IPS-15b (cell line): ENCODE measurements at regions not wholly inside any gene's neighbourhood (a gene's known extent, or its start where the extent isn't known, plus 50 kb on each side); places are given as distances from the start of the nearest gene placed in this dataset.
"Not testable (repeated sequence)": the region's sequence is repeated elsewhere in the genome, so short reads cannot be mapped to it uniquely, and the experiment has no call there.

Source experiments
- H3K27me3 ChIP-seq: one replicate; pipeline ENCODE4 v1.6.1; 2013; ENCODE audit warnings: low read length; ENCODE audit not compliant: control insufficient read depth, insufficient read depth
- H3K36me3 ChIP-seq: one replicate; pipeline ENCODE4 v1.6.1; 2013; ENCODE audit warnings: low read length; ENCODE audit not compliant: control insufficient read depth, insufficient read depth
- H3K4me1 ChIP-seq: one replicate; pipeline ENCODE4 v1.6.1; 2013; ENCODE audit warnings: mild to moderate bottlenecking, low read length; ENCODE audit not compliant: control insufficient read depth, insufficient read depth
- H3K4me3 ChIP-seq: one replicate; pipeline ENCODE4 v1.5.1; 2013; ENCODE audit warnings: low read depth, low read length
- H3K9ac ChIP-seq: one replicate; pipeline ENCODE4 v1.6.1; 2013; ENCODE audit warnings: low read depth, mild to moderate bottlenecking, low read length
- H3K9me3 ChIP-seq: one replicate; pipeline ENCODE4 v1.6.1; 2013; ENCODE audit warnings: mild to moderate bottlenecking, low read length; ENCODE audit not compliant: control insufficient read depth, insufficient read depth

DNA sequence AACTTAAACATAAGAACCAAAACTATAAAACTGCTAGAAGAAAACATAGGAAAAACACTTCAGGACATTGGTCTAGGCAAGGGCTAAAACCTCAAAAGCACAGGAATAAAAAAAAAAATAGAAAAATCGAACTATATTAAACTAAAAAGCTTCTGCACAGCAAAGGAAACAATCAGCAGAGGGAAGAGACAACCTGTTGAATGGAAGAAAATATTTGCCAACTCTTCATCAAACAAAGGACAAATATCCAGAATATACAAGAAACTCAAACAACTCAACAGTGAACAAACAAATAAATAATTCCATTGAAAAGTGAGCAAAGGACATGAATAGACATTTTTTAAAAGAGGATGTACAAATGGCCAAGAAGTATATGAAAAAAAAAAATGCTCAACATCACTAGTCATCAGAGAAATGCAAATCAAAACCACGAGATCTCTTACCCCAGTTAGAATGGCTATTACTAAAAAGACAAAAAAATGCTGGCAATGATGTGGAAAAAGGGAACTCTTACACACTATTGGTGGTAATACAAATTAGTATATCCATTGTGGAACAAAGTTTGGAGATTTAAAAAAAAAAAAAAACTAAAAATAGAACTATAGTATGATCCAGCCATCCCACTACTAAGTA lies 152.0 kb downstream of the NDUFA12 start:
- Histone ChIP-seq H3K4me3 (no peak overlapping the region), H3K4me1 (no peaks in the 10 kb centered on the region), H3K27me3 (no peaks in the 10 kb centered on the region), H3K9me3 (no peaks in the 10 kb centered on the region), H3K36me3 (peaks cover 2% of the 10 kb centered on the region), H3K9ac (no peak overlapping the region)

- Histone ChIP-seq H3K36me3 (no peaks in the 10 kb centered on the region), H3K4me3 (no peak overlapping the region), H3K4me1 (no peaks in the 10 kb centered on the region), H3K9me3 (no peaks in the 10 kb centered on the region), H3K27me3 (no peaks in the 10 kb centered on the region), H3K9ac (no peak overlapping the region)
Observed at GRCh38 chr12:94849411-94849976, 154.0 kb downstream of the NDUFA12 start.

- no peaks in the 10 kb centered on the region for H3K4me1 ChIP-seq
- H3K9me3 ChIP-seq = no peaks in the 10 kb centered on the region
- no peak overlapping the region for H3K9ac ChIP-seq
Observed at GRCh38 chr12:94848966-94849365, 154.5 kb downstream of the NDUFA12 start.

GRCh38 chr12:94845110-94845509 lies 158.4 kb downstream of the NDUFA12 start:
- Histone ChIP-seq H3K9ac (no peak overlapping the region), H3K9me3 (no peaks in the 10 kb centered on the region), H3K4me3 (no peak overlapping the region), H3K27me3 (no peaks in the 10 kb centered on the region), H3K36me3 (no peaks in the 10 kb centered on the region), H3K4me1 (no peaks in the 10 kb centered on the region)

More at GRCh38 chr12:94848966-94849365, 154.5 kb downstream of the NDUFA12 start:
- H3K4me3 ChIP-seq = no peak overlapping the region
- H3K27me3 ChIP-seq = no peaks in the 10 kb centered on the region
- no peaks in the 10 kb centered on the region for H3K36me3 ChIP-seq

DNA sequence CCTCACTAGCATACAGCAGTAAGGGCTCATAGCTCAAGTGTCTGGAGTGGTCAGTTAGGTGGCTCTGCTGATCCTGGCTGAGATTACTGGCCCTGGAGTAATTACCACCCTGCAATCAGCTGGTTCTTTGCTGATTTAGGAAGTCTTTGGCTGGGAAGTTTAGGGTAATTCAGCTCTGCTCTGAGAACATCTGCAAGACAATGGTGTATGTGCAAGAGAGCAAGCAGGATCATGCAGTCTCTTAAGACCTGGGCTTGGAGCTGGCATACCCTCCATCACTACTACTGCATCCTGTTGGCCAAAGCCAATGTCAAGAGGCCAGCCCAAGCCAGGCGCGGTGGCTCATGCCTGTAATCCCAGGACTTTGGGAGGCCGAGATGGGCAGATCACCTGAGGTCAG lies 159.0 kb downstream of the NDUFA12 start:
- no peaks in the 10 kb centered on the region for H3K9me3 ChIP-seq
- no peak overlapping the region for H3K9ac ChIP-seq
- H3K4me3 ChIP-seq = no peak overlapping the region
- H3K36me3 ChIP-seq = no peaks in the 10 kb centered on the region
- H3K4me1 ChIP-seq = no peaks in the 10 kb centered on the region
- H3K27me3 ChIP-seq = no peaks in the 10 kb centered on the region

DNA sequence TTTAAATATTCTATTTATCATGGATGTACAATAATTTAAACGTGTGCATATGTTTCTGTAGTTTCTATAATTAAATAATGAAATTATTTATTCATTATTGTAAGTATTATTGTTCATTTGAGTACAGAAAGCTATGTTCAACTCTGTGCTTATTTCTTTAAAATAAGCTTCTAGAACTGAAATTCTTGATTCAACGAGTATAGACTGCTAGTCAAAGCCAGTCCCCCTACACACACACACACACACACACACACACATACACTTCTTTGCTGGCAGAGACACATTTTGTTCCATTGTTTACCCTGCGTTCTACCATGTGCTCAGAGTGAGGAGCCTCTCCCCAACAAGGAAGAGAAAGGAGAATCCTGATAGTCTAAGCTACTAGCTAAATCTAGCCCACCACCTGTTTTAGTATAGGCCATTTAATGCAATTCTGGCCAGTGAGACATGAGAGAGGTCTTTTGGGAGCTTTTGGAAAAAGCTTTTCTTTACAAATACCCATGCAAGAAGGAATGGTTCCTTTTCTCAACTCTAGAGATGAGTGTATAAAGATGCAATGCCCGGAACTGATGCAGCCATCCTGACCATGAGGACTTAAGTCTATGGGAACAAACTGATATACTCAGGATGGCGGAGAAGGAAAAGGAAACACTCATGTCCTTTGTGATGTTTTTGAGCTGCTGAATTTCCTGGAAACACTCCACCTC lies 161.4 kb downstream of the NDUFA12 start:
- no peaks in the 10 kb centered on the region for H3K9me3 ChIP-seq
- H3K36me3 ChIP-seq = no peaks in the 10 kb centered on the region
- no peak overlapping the region for H3K9ac ChIP-seq

DNA sequence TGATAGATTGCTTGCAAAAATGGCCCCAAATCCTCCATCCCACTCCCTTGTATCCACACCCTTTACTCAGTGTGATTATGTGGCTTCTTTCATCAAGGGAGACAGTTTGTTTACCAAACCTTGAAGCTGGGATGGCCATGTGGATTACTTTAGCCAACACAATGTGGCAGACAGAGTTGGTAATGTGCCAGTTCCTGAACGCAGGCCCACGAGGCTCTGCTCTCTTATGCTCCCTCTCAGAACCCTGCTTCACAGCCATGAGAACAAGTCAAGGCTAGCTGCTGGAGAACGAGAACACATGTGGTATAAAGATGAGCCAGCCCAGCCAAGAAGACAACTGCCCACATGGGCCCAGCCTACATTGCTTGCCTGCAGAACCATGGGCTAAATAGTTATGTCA lies 162.3 kb downstream of the NDUFA12 start:
- Histone ChIP-seq H3K4me3 (no peak overlapping the region), H3K9ac (no peak overlapping the region), H3K36me3 (no peaks in the 10 kb centered on the region), H3K27me3 (no peaks in the 10 kb centered on the region), H3K9me3 (no peaks in the 10 kb centered on the region), H3K4me1 (no peaks in the 10 kb centered on the region)

More for the DNA sequence above, 161.4 kb downstream of the NDUFA12 start:
- H3K4me3 ChIP-seq = no peak overlapping the region
- H3K4me1 ChIP-seq = no peaks in the 10 kb centered on the region
- H3K27me3 ChIP-seq = no peaks in the 10 kb centered on the region

DNA sequence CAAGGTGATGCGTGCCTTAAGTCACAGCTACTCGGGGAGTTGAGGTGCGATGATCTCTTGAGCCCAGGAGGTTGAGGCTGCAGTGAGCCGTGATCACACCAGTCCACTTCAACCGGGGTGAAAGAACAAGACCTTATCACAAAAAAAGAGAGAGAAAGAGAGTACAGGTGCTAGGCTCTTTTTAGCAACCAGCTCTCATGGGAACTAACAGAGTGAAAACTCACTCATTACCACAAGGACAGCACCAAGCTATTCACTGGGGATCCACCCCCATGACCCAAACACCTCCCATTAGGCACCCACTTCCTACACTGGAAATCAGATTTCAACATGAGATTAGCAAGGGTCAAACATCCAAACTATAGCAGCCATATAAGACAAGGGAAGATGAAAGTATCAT lies 164.2 kb downstream of the NDUFA12 start:
- Histone ChIP-seq H3K4me3 (no peak overlapping the region), H3K9me3 (no peaks in the 10 kb centered on the region), H3K27me3 (no peaks in the 10 kb centered on the region), H3K36me3 (no peaks in the 10 kb centered on the region), H3K9ac (no peak overlapping the region), H3K4me1 (no peaks in the 10 kb centered on the region)

DNA sequence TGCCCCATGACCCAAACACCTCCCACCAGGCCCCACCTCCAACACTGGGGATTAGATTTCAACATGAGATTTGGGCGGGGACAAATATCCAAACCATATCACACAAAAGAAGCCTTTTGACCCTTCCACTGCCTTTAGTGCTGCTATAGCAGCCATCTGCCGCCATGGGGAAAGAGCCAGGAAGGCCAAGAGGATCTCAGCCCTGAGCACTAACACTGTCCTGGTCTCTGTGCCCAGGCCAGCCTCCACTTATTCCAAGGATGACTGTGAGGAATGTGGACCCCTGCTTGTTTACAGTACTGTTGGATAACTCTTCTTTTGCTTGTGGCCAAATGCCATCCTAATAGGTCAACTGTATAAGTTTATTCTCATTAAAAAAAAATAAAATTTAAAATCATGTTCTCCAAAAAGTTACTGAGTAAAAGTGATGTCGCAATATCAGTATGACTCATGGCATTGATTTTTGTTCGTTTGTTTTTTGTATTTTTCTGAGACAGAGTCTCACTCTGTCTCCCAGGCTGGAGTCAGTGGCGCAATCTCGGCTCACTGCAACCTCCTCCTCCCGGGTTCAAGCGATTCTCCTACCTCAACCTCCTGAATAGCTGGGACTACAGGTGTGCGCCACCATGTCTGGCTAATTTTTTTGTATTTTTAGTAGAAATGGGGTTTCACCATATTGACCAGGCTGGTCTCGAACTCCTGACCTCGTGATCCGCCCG lies 166.4 kb downstream of the NDUFA12 start:
- peaks cover 12% of the 10 kb centered on the region for H3K4me1 ChIP-seq
- H3K27me3 ChIP-seq, H3K9me3 ChIP-seq, H3K4me3 ChIP-seq, H3K9ac ChIP-seq, H3K36me3 ChIP-seq: not testable (repeated sequence)

- peaks cover 14% of the 10 kb centered on the region for H3K4me1 ChIP-seq
- H3K4me3 ChIP-seq = no peak overlapping the region
- no peaks in the 10 kb centered on the region for H3K27me3 ChIP-seq
- H3K9me3 ChIP-seq = no peaks in the 10 kb centered on the region
- no peak overlapping the region for H3K9ac ChIP-seq
- H3K36me3 ChIP-seq = no peaks in the 10 kb centered on the region
Observed at GRCh38 chr12:94834036-94834625, 169.4 kb downstream of the NDUFA12 start.

GRCh38 chr12:94832780-94833681 lies 170.5 kb downstream of the NDUFA12 start:
- Histone ChIP-seq H3K4me3 (no peak overlapping the region), H3K9ac (no peak overlapping the region), H3K4me1 (peaks cover 14% of the 10 kb centered on the region)

More at GRCh38 chr12:94832780-94833681, 170.5 kb downstream of the NDUFA12 start:
- H3K9me3 ChIP-seq = no peaks in the 10 kb centered on the region
- H3K36me3 ChIP-seq = no peaks in the 10 kb centered on the region
- H3K27me3 ChIP-seq = no peaks in the 10 kb centered on the region
